WTC11 (cell line): ENCODE measurements at regions not wholly inside any gene's neighbourhood (a gene's known extent, or its start where the extent isn't known, plus 50 kb on each side); places are given as distances from the start of the nearest gene placed in this dataset.

Experiments
- ATAC-seq: fragments of 200-7000 bp; cut with Tn5 transposase; 2 replicates; pipeline ENCODE4 v1.10.0; 2021; ENCODE audit warnings: mild to moderate bottlenecking, moderate library complexity
- CTCF ChIA-PET: fragments of 300-600 bp; sonication (Branson Sonifier 250); formaldehyde crosslinking; loops from one replicate; lab custom pipeline; 2021; ENCODE audit warnings: antibody characterized with exemption; lab: Charles Lee
- POLR2A ChIA-PET: fragments of 350-600 bp; sonication (Branson Sonifier 250); formaldehyde crosslinking; loops from one replicate; lab custom pipeline; 2021; ENCODE audit warnings: antibody characterized with exemption; lab: Charles Lee
- DNase-seq: peaks from one replicate; pipeline ENCODE4 v3.0.0; 2021; ENCODE audit warnings: low spot score
- H3K27ac Mint-ChIP-seq: 2 replicates; pipeline ENCODE4 v1.8.0; 2021; ENCODE audit warnings: mixed read lengths
- H3K27me3 Mint-ChIP-seq: 2 replicates; pipeline ENCODE4 v1.8.0; 2021; ENCODE audit warnings: low read depth, mild to moderate bottlenecking, moderate library complexity, mixed read lengths
- H3K36me3 Mint-ChIP-seq: 2 replicates; pipeline ENCODE4 v1.8.0; 2021; ENCODE audit warnings: mixed read lengths
- H3K4me1 Mint-ChIP-seq: 2 replicates; pipeline ENCODE4 v1.8.0; 2022; ENCODE audit warnings: mixed read lengths
- H3K4me3 Mint-ChIP-seq: 2 replicates; pipeline ENCODE4 v1.8.0; 2021; ENCODE audit warnings: mild to moderate bottlenecking, moderate library complexity, mixed read lengths
- H3K9me3 Mint-ChIP-seq: 2 replicates; pipeline ENCODE4 v1.8.0; 2021; ENCODE audit warnings: mixed read lengths
- CTCF ChIP-seq: fragments of 200-600 bp; IDR thresholded peaks from 2 replicates; pipeline ENCODE4 v1.8.0; 2022; ENCODE audit warnings: antibody characterized with exemption
- FOXK1 ChIP-seq: sonication (generic); formaldehyde crosslinking; IDR thresholded peaks from 2 replicates; pipeline ENCODE4 v1.8.0; 2022; ENCODE audit warnings: mild to moderate bottlenecking, moderate library complexity, missing genetic modification reagents
- FOXP1 ChIP-seq: sonication (generic); formaldehyde crosslinking; IDR thresholded peaks from 2 replicates; pipeline ENCODE4 v1.8.0; 2022; ENCODE audit warnings: missing genetic modification reagents, mild to moderate bottlenecking, moderate library complexity, borderline replicate concordance
- GTF2I ChIP-seq: fragments of 250-450 bp; sonication (Bioruptor Pico); conservative IDR thresholded peaks from 2 replicates; pipeline ENCODE4 v1.4.0; 2021; ENCODE audit warnings: mild to moderate bottlenecking
- MXD4 ChIP-seq: fragments of 250-450 bp; sonication (Bioruptor Pico); IDR thresholded peaks from 2 replicates; pipeline ENCODE4 v1.8.0; 2021; ENCODE audit warnings: mild to moderate bottlenecking, moderate library complexity, borderline replicate concordance
- NFE2L1 ChIP-seq: sonication (generic); formaldehyde crosslinking; IDR thresholded peaks from 2 replicates; pipeline ENCODE4 v1.8.1; 2023; ENCODE audit warnings: missing genetic modification reagents
- SOX15 ChIP-seq: fragments of 250-450 bp; sonication (Bioruptor Pico); IDR thresholded peaks from 2 replicates; pipeline ENCODE4 v1.9.0; 2021; ENCODE audit warnings: mild to moderate bottlenecking
- TEAD4 ChIP-seq: sonication (generic); formaldehyde crosslinking; IDR thresholded peaks from 2 replicates; pipeline ENCODE4 v1.8.0; 2022; ENCODE audit warnings: mild to moderate bottlenecking, missing genetic modification reagents
- ZMAT4 ChIP-seq: fragments of 250-450 bp; sonication (Bioruptor Pico); IDR thresholded peaks from 2 replicates; pipeline ENCODE4 v1.9.0; 2021; ENCODE audit warnings: mild to moderate bottlenecking
- ZNF281 ChIP-seq: sonication (generic); formaldehyde crosslinking; IDR thresholded peaks from 2 replicates; pipeline ENCODE4 v1.8.0; 2023; ENCODE audit warnings: mild to moderate bottlenecking, missing genetic modification reagents
- ZNF317 ChIP-seq: sonication (generic); formaldehyde crosslinking; IDR thresholded peaks from 2 replicates; pipeline ENCODE4 v1.8.1; 2023; ENCODE audit warnings: low read depth, mild to moderate bottlenecking, moderate library complexity, missing genetic modification reagents, borderline replicate concordance
- ZNF416 ChIP-seq: fragments of 250-450 bp; sonication (Bioruptor Pico); IDR thresholded peaks from 2 replicates; pipeline ENCODE4 v1.9.0; 2021; ENCODE audit warnings: mild to moderate bottlenecking, inconsistent platforms
- ZNF425 ChIP-seq: fragments of 250-450 bp; sonication (Bioruptor Pico); conservative IDR thresholded peaks from 2 replicates; pipeline ENCODE4 v1.9.0; 2021; ENCODE audit warnings: mild to moderate bottlenecking
- ZSCAN18 ChIP-seq: fragments of 250-450 bp; sonication (Bioruptor Pico); IDR thresholded peaks from 2 replicates; pipeline ENCODE4 v2.1.2; 2022; ENCODE audit warnings: mild to moderate bottlenecking, moderate library complexity

GRCh38 chr3:76099956-76100355 lies 314.6 kb upstream of the ZNF717 start:
- POLR2A ChIA-PET = no interaction called here
- Mint-ChIP-seq H3K4me1 (peaks cover 32% of the 10 kb centered on the region), H3K27me3 (no peaks in the 10 kb centered on the region), H3K36me3 (peaks cover 5% of the 10 kb centered on the region), H3K27ac (peak overlapping the region; percentile 7; the same call in 1 of the 2 replicates), H3K9me3 (peaks cover 11% of the 10 kb centered on the region), H3K4me3 (no peak overlapping the region)
- CTCF ChIA-PET = no interaction called here
- no peak for ATAC-seq
- no peak for TF ChIP-seq ZNF281 (CRISPR knock-in tag)
- TF ChIP-seq ZNF425 = no peak
- no peak for TF ChIP-seq TEAD4
- TF ChIP-seq FOXP1 (CRISPR knock-in tag) = no peak
- TF ChIP-seq SOX15 (CRISPR knock-in tag) = no peak
- TF ChIP-seq ZSCAN18 (CRISPR knock-in tag) = no peak
- TF ChIP-seq GTF2I (CRISPR knock-in tag) = no peak
- TF ChIP-seq ZNF317 (CRISPR knock-in tag) = no peak
- no peak for TF ChIP-seq ZMAT4 (CRISPR knock-in tag)
- no peak for TF ChIP-seq FOXK1 (CRISPR knock-in tag)
- no peak for TF ChIP-seq MXD4 (CRISPR knock-in tag)
- no peak for TF ChIP-seq ZNF416 (CRISPR knock-in tag)
- TF ChIP-seq NFE2L1 (CRISPR knock-in tag) = no peak
- DNase-seq = no peak

- Mint-ChIP-seq H3K4me3 (no peak overlapping the region), H3K9me3 (no peaks in the 10 kb centered on the region), H3K27me3 (no peaks in the 10 kb centered on the region), H3K4me1 (peaks cover 15% of the 10 kb centered on the region), H3K36me3 (no peaks in the 10 kb centered on the region), H3K27ac (no peak overlapping the region)
- POLR2A ChIA-PET = no interaction called here
- DNase-seq = peak; percentile 25
- CTCF ChIA-PET = no interaction called here
- peak; percentile 46; the same call in 1 of the 2 replicates for ATAC-seq
- TF ChIP-seq ZNF281 (CRISPR knock-in tag) (no peak), CTCF (peak; percentile 39; the same call in 1 of the 2 replicates)
Observed at GRCh38 chr3:76107935-76108570, 322.7 kb upstream of the ZNF717 start.
